ENCODE measurements at regions not wholly inside any gene's neighbourhood (a gene's known extent, or its start where the extent isn't known, plus 50 kb on each side); places are given as distances from the start of the nearest gene placed in this dataset.

GRCh38 chr4:155524926-155525455 lies 141.7 kb upstream of the GUCY1A1 start:
- ChIA-PET POLR2A (no interaction called here), CTCF (no interaction called here)

- POLR2A ChIA-PET, result no interaction called here
- CTCF ChIA-PET, result no interaction called here
Observed at GRCh38 chr4:155523358-155523757, 143.3 kb upstream of the GUCY1A1 start.

- CTCF ChIA-PET, result no interaction called here
Observed at GRCh38 chr4:155522201-155522600, 144.4 kb upstream of the GUCY1A1 start.

DNA sequence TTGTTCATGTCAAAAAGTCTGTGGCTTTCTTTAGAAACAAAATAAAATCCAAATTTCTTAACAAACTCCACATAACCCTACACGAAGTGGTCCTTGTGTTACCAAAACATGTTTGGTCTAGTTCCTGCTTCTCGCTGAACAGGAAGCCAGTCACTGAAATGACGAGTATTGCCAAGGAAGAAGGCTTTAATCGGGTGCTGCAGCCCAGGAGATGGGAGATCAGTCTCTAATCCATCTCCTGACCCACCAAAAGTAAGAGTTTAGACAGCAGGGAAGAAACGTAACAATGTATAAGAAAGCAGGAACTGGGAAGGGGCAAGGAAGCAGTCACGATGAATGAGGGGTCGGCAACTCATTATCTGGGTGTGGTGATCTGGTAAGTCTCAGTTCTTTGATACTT lies 144.6 kb upstream of the MAP9 start:
- POLR2A ChIA-PET, result no interaction called here

More at GRCh38 chr4:155522201-155522600, 144.4 kb upstream of the GUCY1A1 start:
- POLR2A ChIA-PET, result no interaction called here

DNA sequence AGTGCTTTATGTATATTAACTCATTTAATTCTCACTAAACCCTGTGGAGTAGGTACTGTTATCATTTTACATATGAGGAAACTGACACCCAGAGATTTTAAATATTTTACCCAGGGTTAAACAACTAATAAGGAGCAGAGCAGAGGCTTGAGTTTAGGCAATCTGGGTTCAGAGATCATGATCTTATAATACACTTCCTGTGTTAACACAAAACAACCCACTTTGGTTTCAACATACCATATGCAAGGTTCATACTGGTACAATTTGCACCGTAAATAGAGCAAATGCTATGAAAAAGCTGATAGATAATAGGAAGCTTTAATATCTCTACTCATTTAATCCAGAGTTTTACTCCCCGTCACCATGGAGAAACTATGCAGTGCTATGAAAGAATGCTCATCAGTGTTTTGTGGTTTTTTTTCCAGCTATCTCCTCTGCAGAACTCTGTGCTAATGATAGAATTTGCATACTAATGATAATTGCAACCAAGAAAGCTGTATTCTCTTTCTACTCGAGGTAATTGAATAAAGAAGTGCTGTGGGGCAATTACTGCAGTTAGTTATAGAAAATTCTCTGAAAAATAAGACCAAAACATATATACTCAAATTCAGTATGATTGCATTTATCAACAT lies 138.8 kb upstream of the MAP9 start:
- CTCF ChIA-PET, result no interaction called here
- POLR2A ChIA-PET, result no interaction called here

More for the DNA sequence above, 144.6 kb upstream of the MAP9 start:
- CTCF ChIA-PET, result no interaction called here

DNA sequence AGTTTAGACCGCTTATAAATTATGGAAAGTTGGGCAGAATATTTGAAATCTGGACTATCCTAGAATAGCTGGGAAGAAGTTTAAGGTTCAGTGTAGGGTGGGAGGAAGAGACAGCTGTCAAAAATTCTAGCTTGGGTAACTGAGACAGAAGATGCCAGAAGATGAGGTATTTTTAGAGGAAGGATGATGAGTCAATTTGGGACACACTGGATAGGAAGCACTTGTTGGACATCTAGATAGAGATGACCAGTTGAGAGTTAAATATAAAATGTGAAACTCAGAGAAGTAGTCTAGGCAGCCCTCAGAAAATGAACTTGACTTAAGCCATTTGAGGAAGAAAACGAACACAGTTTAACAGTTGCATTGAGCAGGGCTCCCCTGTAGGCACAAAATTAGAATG lies 137.9 kb upstream of the MAP9 start:
- ChIA-PET CTCF (no interaction called here), POLR2A (no interaction called here)

DNA sequence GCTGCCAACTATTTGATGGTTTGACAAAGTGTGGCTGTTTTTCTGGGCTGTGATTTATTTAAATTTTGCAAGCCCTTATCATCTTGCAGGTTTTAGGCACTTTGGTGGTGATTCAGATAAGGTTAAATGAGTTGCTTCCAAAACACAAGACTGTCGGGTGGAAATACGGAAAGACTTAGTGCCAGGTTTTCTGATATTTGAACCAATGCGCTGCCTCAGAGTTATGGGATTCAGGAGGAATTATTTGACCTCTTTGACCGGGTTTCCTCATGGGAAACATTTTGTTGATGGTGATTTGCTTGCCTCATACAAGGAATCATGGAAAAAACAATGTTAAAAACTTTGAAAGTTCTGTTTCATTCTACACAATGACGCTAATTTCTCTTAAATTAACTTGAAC lies 136.1 kb upstream of the MAP9 start:
- POLR2A ChIA-PET, result no interaction called here
- CTCF ChIA-PET, result no interaction called here

DNA sequence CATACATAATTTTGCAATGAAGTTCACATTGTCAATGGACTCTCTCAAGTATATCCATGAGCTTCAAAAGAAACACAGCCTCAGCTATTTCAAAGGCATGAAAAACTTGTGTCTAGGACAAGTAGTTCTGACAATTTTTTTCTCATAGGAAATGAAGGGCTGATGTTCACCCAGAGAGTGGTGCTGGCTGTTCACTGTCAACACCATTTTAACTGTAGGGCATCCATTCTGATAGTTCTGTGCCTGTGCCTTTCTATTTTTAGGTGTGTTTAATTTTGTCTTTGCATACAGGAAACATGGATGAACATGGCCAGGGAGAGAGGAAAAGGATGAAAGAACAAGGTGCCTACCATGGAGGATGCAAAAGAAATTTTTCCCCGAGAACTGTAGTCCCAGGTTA lies 135.3 kb upstream of the MAP9 start:
- ChIA-PET CTCF (no interaction called here), POLR2A (no interaction called here)

GRCh38 chr4:155510771-155511170 lies 134.0 kb upstream of the MAP9 start:
- ChIA-PET CTCF (no interaction called here), POLR2A (no interaction called here)

- CTCF ChIA-PET, result no interaction called here
- POLR2A ChIA-PET, result no interaction called here
Observed at GRCh38 chr4:155509555-155509954, 132.8 kb upstream of the MAP9 start.

- CTCF ChIA-PET, result no interaction called here
Observed at GRCh38 chr4:155506745-155507144, 130.0 kb upstream of the MAP9 start.

DNA sequence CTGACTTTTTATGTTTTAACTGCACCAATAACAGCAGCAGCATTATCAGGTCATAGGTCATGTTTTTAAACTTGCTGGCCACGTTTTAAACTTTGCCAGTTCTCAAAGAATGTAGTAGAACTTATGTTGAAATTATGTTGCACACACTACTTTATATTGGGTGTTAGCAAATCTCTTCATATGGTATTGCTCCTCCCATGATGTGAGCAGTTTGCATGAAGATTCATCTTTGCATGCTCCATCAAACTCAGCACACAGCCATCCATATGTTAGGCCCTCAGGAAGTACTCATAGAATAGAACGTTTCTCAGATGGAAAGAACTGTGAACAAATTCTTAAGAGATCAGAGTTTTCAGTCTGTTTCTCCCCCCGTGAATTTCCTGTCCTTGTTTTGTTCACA lies 128.6 kb upstream of the MAP9 start:
- CTCF ChIA-PET, result no interaction called here
- POLR2A ChIA-PET, result no interaction called here

More at GRCh38 chr4:155506745-155507144, 130.0 kb upstream of the MAP9 start:
- POLR2A ChIA-PET, result no interaction called here

DNA sequence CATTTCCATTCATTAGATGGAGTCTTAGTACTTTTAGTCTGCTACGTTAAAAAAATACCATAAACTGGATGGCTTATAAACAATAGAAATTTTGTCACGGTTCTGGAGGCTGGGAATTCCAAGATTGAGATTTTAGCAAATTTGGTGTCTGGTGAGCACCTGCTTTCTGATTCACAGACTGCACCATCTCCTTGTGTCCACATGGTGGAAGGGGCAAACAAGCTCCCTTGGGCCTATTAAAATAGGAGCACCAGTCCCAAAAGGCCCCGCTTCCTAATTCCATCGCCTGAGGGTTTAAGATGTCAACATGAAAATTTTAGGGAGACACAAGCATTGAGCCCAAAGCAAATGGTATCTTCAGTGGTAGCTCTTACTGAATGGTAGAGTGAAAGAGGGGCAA lies 120.5 kb upstream of the MAP9 start:
- CTCF ChIA-PET, result no interaction called here
- POLR2A ChIA-PET, result no interaction called here

- ChIA-PET POLR2A (no interaction called here), CTCF (no interaction called here)
Observed at GRCh38 chr4:155496294-155496626, 119.5 kb upstream of the MAP9 start.

DNA sequence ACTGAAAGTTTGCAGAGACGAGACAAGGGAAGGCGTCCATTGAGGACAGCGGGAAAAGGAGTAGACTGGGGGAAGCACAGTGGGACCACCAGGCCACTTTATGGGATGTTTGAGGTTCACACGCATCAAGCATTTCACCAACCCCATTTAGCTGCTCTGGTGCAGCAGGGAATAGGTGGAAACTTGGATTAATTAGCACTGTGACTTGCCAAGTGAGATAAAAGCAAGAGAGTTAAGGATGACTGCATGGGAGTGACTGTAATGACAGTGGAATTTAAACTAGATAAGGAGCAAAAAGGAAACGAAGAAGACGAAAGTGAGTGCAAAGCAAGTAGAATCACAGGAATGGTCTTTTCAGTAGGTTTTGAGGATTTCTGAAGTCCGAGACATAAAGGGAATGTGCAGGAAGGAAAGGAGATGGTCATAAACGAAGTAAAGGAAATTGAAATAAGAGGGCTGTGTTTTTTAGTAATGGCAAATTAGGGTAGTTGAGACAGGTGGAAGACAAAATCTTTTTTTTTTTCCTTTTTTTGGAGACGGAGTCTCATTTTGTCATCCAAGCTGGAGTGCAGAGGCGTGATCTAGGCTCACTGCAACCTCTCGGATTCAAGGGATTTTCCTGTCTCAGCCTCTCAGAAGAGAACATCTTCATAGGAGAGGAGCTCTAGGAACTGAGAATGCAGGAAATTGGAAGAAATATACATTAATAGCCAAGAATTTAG lies 119.0 kb upstream of the MAP9 start:
- ChIA-PET CTCF (no interaction called here), POLR2A (no interaction called here)

- ChIA-PET CTCF (interaction anchor here (0.6 kb wide), 1 partner anchor 24 kb away, joined by 4 read pairs; no protein-coding TSS in a partner anchor), POLR2A (interaction anchor here (0.6 kb wide), 1 partner anchor 422 kb away, joined by 4 read pairs; no protein-coding TSS in a partner anchor)
Observed at GRCh38 chr4:155494037-155494718, 117.4 kb upstream of the MAP9 start.

GRCh38 chr4:155491336-155492120 lies 114.8 kb upstream of the MAP9 start:
- POLR2A ChIA-PET, result no interaction called here
- CTCF ChIA-PET, result no interaction called here

GRCh38 chr4:155489271-155489670 lies 112.5 kb upstream of the MAP9 start:
- CTCF ChIA-PET, result no interaction called here
- POLR2A ChIA-PET, result no interaction called here

- POLR2A ChIA-PET, result no interaction called here
- CTCF ChIA-PET, result no interaction called here
Observed at GRCh38 chr4:155488691-155489090, 111.9 kb upstream of the MAP9 start.

- CTCF ChIA-PET, result no interaction called here
- POLR2A ChIA-PET, result no interaction called here
Observed at GRCh38 chr4:155487210-155487609, 110.4 kb upstream of the MAP9 start.

DNA sequence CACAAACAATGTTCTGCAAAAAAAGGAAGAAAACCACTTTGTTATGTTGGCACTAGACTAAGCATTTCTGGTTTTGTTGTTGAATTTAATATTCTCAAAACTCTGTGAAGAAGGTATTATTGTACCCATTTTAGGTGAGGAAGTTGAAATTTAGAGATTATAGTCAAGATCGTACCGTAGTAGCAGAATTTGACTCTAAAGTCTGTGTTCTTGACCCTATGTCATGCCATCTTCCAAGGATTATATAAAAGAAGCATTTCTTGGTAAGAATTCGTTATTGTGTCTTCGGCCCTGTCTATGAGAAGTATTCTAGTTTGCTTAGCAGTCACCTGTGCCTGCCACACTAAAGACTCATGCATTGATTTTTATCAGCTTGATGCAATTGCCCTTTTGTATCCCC lies 104.4 kb upstream of the MAP9 start:
- ChIA-PET POLR2A (no interaction called here), CTCF (interaction anchor here (0.6 kb wide), 1 partner anchor 1237 kb away, joined by 5 read pairs; no protein-coding TSS in a partner anchor)
